AG09319 (cell line): ENCODE measurements at regions not wholly inside any gene's neighbourhood (a gene's known extent, or its start where the extent isn't known, plus 50 kb on each side); places are given as distances from the start of the nearest gene placed in this dataset.

Experiments
- DNase-seq: peaks from one replicate; pipeline ENCODE4 v3.0.0-alpha.2; 2010; ENCODE audit warnings: low read depth; ENCODE audit errors: extremely low read depth
- TF ChIP-seq, protein P1 (sequence below): IDR thresholded peaks from 2 replicates; pipeline ENCODE4 v1.5.1; 2011; ENCODE audit warnings: low read depth, mild to moderate bottlenecking, inconsistent platforms, low read length, moderate library complexity

DNA sequence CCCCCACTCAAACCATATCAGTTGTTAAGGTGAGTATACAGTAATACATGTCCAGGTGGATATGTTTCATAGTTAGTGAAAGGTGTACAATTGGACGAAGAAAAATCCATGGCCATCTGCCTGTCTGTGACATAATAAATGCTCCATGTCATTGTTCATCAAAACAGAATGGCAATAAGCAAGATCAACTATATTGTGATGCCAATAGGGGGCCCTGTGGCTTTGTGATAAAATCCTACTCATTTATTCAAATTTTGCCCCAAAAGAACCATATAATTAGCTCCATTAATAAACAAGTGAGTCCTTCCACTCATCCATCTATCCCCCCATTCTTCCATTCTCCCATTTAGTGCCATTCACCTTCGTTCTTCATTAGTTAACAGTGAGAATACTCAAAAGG lies 102.0 kb downstream of the MGST1 start:
- DNase-seq: no peak
- TF ChIP-seq, protein P1, sequence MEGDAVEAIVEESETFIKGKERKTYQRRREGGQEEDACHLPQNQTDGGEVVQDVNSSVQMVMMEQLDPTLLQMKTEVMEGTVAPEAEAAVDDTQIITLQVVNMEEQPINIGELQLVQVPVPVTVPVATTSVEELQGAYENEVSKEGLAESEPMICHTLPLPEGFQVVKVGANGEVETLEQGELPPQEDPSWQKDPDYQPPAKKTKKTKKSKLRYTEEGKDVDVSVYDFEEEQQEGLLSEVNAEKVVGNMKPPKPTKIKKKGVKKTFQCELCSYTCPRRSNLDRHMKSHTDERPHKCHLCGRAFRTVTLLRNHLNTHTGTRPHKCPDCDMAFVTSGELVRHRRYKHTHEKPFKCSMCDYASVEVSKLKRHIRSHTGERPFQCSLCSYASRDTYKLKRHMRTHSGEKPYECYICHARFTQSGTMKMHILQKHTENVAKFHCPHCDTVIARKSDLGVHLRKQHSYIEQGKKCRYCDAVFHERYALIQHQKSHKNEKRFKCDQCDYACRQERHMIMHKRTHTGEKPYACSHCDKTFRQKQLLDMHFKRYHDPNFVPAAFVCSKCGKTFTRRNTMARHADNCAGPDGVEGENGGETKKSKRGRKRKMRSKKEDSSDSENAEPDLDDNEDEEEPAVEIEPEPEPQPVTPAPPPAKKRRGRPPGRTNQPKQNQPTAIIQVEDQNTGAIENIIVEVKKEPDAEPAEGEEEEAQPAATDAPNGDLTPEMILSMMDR: no peak

DNA sequence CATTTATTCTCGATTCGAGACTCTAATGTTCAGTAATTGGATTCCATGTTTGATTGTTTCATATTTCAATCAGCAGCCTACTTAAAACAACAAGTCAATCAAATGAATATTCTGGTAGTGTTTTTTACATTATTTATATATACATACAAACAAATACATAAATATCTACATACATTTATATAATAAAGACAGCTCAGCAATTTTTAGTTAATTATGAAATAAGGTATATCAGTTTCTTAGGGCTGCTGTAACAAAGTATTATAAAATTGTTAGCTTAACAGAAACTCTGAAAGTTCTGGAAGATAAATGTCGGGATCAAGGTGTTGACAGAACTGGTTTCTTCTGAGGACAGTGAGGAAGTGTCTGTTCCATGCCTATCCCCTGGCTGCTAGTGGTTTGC lies 105.9 kb downstream of the MGST1 start:
- TF ChIP-seq, protein P1: no peak

DNA sequence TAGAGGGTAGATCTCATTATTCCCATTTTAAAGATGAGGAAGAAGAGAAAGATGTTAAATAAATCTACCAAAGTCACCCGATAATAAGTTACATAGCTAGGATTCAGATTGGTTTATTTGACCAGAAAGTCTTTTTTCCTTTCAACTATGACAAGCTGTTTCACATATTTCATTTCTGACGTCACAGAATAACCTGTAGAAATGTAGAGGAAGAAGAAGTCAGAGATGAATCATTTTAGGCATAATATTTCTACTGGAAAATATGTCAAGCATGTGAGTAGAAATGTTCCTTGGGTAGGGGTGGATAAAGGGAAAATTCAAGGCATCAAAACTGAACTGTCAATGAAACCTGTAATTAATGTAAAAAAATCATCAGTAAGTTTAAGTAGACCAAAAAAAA lies 107.0 kb downstream of the MGST1 start:
- TF ChIP-seq, protein P1: no peak
- DNase-seq: no peak

More for the DNA sequence above, 105.9 kb downstream of the MGST1 start:
- DNase-seq: no peak

DNA sequence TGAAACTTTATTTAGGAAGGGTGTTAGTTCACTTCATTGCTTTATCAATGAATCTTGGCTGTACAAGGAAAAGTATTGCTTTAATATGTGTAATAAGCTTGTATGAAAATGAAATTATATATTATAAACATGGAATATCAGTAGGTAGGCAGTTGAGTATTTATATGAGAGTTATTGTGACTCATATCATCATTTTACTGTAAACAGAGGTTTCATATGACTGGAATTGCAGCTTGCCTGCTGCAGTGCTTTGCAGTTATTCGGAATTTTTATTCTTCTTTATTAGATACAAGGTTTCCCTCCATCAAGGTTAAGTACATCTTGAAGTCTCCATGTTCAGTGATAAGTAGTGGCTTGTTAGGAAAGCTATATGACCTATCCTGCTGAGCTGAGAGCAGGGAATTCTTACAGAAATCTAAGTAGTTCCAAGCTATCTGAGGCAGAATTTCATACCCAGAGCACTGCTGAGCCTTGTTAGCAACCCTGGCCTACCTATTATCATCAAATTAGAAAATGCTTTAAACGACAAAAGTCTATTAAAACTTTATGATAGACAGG lies 111.2 kb downstream of the MGST1 start:
- TF ChIP-seq, protein P1: no peak
- no peak for DNase-seq

DNA sequence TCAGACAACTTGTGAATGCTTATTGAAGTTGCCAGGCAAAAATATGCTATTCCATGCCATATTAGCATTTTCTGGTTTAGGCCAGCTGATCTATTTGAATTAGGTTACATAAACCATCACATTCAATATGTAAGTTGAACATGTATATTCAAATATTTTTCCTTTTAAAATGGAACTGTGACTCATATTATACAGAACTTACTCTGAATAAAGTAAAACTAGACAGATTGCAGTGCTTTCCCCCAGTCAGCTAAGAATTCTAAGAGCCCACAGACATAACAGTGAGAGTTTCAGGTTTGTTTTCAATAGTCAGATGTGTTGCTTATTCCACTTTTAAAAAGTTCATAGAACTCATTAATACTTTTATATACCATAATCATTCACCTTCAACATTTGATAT lies 119.8 kb downstream of the MGST1 start:
- DNase-seq: no peak
- TF ChIP-seq, protein P1: no peak

DNA sequence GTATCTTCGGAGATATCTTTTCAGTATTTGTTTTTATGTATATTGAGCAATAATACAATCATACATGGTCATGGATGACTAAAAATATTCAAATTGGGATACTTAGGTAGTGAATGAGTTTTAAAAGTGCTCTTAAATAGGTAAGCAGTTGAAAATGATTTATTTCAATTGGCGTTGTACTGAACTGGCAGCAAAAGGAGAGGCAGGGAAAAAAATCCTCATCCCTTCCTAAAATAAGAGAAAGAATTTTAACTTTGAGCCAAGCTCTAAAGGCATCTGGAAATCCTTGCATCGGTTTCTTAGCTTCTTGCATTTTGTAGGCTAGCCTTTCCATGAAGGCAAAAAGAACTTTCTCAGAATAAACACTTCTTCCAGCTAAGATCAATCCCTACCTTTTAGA lies 125.2 kb downstream of the MGST1 start:
- TF ChIP-seq, protein P1: no peak
- DNase-seq: no peak

DNA sequence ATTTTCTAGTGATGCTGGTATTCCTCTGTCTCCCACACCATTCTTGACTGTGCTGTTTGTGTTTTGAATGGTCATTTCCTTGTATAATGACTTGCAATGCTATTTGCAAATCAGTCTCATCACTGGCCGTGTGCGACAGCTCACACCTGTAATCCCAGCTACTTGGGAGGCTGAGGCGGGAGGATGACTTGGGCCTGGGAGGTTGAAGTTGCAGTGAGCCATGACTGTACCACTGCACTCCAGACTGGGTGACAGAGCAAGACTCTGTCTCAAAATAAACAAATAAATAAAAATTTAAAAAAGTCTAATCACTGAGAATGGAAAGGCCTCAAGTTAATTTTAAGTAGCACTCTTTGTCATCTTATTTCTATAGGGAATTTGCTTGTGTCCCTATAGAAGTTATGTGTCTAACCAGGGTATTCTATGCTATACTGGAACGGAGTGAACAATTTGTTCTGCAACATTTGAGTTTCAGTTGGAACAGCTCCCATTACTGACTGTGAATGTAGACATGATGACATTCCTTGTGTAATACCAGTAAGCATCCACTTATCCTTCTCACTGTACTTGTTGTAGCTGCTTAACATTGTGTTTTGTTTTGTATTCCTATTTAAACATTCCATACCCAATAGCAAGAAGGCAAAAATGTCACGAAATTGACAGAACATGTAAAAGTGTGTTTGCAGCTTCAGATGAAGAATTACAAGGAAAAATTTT lies 126.3 kb downstream of the MGST1 start:
- DNase-seq: peak; percentile 4
- TF ChIP-seq, protein P1: no peak
